ENCODE measurements at regions not wholly inside any gene's neighbourhood (a gene's known extent, or its start where the extent isn't known, plus 50 kb on each side); places are given as distances from the start of the nearest gene placed in this dataset.

- TF ChIP-seq RCOR1 (IDR thresholded peaks at IDR 0.05; ENCODE audit: insufficient replicate concordance, low read length): no peak
These were observed 714.7 kb downstream of the BRD1 start (continued) for GRCh38 chr22:49112661-49113626.

DNA sequence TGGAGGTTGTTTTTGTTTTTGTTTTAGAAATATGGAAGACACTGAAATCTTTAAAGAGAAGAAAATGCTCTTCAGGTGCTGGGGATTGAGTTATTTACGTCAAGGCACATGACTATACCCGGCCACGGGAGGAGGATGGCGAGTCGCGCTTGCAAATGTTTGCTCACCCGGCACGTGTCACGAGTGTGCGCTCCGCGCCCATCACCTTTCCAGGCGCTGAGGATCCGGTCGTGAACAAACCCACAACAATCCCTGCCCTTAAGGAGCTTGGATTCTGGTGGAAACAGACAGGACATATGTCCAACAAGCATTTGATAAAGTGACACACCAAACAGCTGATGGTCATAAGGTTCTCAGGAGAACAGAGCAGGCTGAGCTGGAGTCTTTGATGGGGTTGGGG lies 715.5 kb downstream of the BRD1 start:
- Histone ChIP-seq H2BK15ac (ENCODE audit: low read depth, low read length) (no peak overlapping the region), H2BK20ac (ENCODE audit: low read depth, low read length) (no peak overlapping the region), H3K27ac (ENCODE audit: insufficient read depth, low read length) (no peak overlapping the region), H4K91ac (ENCODE audit: insufficient read depth, low read depth, low read length) (no peak overlapping the region), H3K9me3 (ENCODE audit: control insufficient read depth, insufficient read depth, low read length) (peaks cover 62% of the 10 kb centered on the region), H2BK5ac (ENCODE audit: low read depth, low read length, poor library complexity, severe bottlenecking) (no peak overlapping the region), H3K27me3 (ENCODE audit: control insufficient read depth, insufficient read depth, low read length) (no peaks in the 10 kb centered on the region), H2BK120ac (ENCODE audit: low read depth, low read length) (no peak overlapping the region), H3K9me1 (ENCODE audit: insufficient read depth, low read length) (no peaks in the 10 kb centered on the region), H2AK5ac (ENCODE audit: low read depth, low read length) (no peak overlapping the region), H4K5ac (ENCODE audit: low read depth, low read length) (no peak overlapping the region), H4K8ac (ENCODE audit: low read depth in 2 of 2, low read length in 2 of 2) (no peak overlapping the region), H3K4me2 (ENCODE audit: low read depth, low read length) (no peak overlapping the region), H3K36me3 (ENCODE audit: control insufficient read depth, insufficient read depth, low read length) (no peaks in the 10 kb centered on the region), H3K9ac (ENCODE audit: low read depth, low read length) (no peak overlapping the region), H3K4me1 (ENCODE audit: control insufficient read depth, insufficient read depth, low read length) (no peaks in the 10 kb centered on the region), H3K79me1 (ENCODE audit: low read depth in 1 of 2, low read length in 2 of 2) (no peaks in the 10 kb centered on the region), H3K18ac (ENCODE audit: low read depth, low read length) (no peak overlapping the region), H2AFZ (replicated peaks; ENCODE audit: low read length, poor library complexity) (no peak overlapping the region), H2AK9ac (replicated peaks; ENCODE audit: low read depth, low read length, poor library complexity) (no peak overlapping the region), H3K56ac (ENCODE audit: extremely low read depth, insufficient read depth, low read length) (no peak overlapping the region), H3K4ac (ENCODE audit: low read depth, low read length) (no peak overlapping the region), H4K20me1 (ENCODE audit: insufficient read depth, low read length) (no peaks in the 10 kb centered on the region), H3K14ac (replicated peaks; ENCODE audit: low read depth, low read length) (no peak overlapping the region), H3K23ac (ENCODE audit: low read depth, low read length) (no peak overlapping the region), H3K4me3 (ENCODE audit: insufficient read depth, low read depth, low read length) (no peak overlapping the region)
- in situ Hi-C loops (cut with MboI; ENCODE audit: low sequenced_read_pairs) (no loop called here), dilution Hi-C loops (cut with HindIII; ENCODE audit: low sequenced_read_pairs, unreplicated experiment) (no loop called here), intact Hi-C loops (cut with micrococcal nuclease) (no loop called here)
- DNase-seq (no peak), ATAC-seq (ENCODE audit: low read depth) (no peak)
- no TSS peak for BruUV-seq (replicated peaks)
- POLR2A ChIA-PET (ENCODE audit: unreplicated experiment): no interaction called here
- 59% methylated on average over 3 of the region's 15 CpGs; no CpG with 5 or more reads in 1 of the 2 experiments for WGBS, 2 experiments (ENCODE audit: extremely low coverage in 2 of 2, insufficient read length in 1 of 2)
- CTCF ChIA-PET: no interaction called here
- TF ChIP-seq, protein P1, sequence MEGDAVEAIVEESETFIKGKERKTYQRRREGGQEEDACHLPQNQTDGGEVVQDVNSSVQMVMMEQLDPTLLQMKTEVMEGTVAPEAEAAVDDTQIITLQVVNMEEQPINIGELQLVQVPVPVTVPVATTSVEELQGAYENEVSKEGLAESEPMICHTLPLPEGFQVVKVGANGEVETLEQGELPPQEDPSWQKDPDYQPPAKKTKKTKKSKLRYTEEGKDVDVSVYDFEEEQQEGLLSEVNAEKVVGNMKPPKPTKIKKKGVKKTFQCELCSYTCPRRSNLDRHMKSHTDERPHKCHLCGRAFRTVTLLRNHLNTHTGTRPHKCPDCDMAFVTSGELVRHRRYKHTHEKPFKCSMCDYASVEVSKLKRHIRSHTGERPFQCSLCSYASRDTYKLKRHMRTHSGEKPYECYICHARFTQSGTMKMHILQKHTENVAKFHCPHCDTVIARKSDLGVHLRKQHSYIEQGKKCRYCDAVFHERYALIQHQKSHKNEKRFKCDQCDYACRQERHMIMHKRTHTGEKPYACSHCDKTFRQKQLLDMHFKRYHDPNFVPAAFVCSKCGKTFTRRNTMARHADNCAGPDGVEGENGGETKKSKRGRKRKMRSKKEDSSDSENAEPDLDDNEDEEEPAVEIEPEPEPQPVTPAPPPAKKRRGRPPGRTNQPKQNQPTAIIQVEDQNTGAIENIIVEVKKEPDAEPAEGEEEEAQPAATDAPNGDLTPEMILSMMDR (conservative IDR thresholded peaks at IDR 0.05; ENCODE audit: low read depth, low read length): no peak
- TF ChIP-seq FOS (IDR thresholded peaks at IDR 0.05; ENCODE audit: low read depth, low read length): no peak
- TF ChIP-seq CEBPB (IDR thresholded peaks at IDR 0.05; ENCODE audit: low read depth, low read length): no peak
- TF ChIP-seq MAZ (IDR thresholded peaks at IDR 0.05; ENCODE audit: borderline replicate concordance, low read depth, low read length): no peak
- no peak for TF ChIP-seq MXI1 (IDR thresholded peaks at IDR 0.05; ENCODE audit: borderline replicate concordance, low read depth, low read length)
- no peak for TF ChIP-seq SMC3 (IDR thresholded peaks at IDR 0.05; ENCODE audit: low read depth, low read length)
- TF ChIP-seq POLR2A (IDR thresholded peaks at IDR 0.05; ENCODE audit: low read depth, low read length): no peak
- no peak for TF ChIP-seq RAD21 (IDR thresholded peaks at IDR 0.05; ENCODE audit: low read length)
- TF ChIP-seq, protein P2, sequence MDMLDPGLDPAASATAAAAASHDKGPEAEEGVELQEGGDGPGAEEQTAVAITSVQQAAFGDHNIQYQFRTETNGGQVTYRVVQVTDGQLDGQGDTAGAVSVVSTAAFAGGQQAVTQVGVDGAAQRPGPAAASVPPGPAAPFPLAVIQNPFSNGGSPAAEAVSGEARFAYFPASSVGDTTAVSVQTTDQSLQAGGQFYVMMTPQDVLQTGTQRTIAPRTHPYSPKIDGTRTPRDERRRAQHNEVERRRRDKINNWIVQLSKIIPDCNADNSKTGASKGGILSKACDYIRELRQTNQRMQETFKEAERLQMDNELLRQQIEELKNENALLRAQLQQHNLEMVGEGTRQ (IDR thresholded peaks at IDR 0.05; ENCODE audit: low read depth, low read length): no peak
- TF ChIP-seq RFX5 (IDR thresholded peaks at IDR 0.05; ENCODE audit: low read depth, low read length): no peak
- no peak for TF ChIP-seq CHD1 (IDR thresholded peaks at IDR 0.05; ENCODE audit: low read depth, low read length)
- TF ChIP-seq, protein P3, sequence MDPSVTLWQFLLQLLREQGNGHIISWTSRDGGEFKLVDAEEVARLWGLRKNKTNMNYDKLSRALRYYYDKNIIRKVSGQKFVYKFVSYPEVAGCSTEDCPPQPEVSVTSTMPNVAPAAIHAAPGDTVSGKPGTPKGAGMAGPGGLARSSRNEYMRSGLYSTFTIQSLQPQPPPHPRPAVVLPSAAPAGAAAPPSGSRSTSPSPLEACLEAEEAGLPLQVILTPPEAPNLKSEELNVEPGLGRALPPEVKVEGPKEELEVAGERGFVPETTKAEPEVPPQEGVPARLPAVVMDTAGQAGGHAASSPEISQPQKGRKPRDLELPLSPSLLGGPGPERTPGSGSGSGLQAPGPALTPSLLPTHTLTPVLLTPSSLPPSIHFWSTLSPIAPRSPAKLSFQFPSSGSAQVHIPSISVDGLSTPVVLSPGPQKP (IDR thresholded peaks at IDR 0.05; ENCODE audit: borderline replicate concordance, low read depth, low read length): no peak

Measured in IMR-90 (cell line).